Fibroblast of lung (primary cell): ENCODE measurements at regions not wholly inside any gene's neighbourhood (a gene's known extent, or its start where the extent isn't known, plus 50 kb on each side); places are given as distances from the start of the nearest gene placed in this dataset.

Experiments
- DNase-seq, 2 donors: peaks; one replicate each; pipeline versions ENCODE4 v3.0.0 to v3.0.0-alpha.2; 2010; ENCODE audit warnings: low read depth in 2 of 2
- H2AFZ ChIP-seq: 2 replicates; pipeline ENCODE4 v1.5.1; 2012; ENCODE audit warnings: low read length, control low read depth, inconsistent platforms
- H3K27ac ChIP-seq: 2 replicates; pipeline ENCODE4 v1.5.1; 2011; ENCODE audit warnings: low read length, control low read depth; ENCODE audit not compliant: insufficient read depth
- H3K27me3 ChIP-seq: 2 replicates; pipeline ENCODE4 v1.5.1; 2011; ENCODE audit warnings: mild to moderate bottlenecking, low read length; ENCODE audit not compliant: control insufficient read depth, insufficient read depth
- H3K36me3 ChIP-seq: 2 replicates; pipeline ENCODE4 v1.5.1; 2011; ENCODE audit warnings: low read length; ENCODE audit not compliant: control insufficient read depth, insufficient read depth
- H3K4me1 ChIP-seq: 2 replicates; pipeline ENCODE4 v1.5.1; 2011; ENCODE audit warnings: low read length; ENCODE audit not compliant: control insufficient read depth, insufficient read depth; ENCODE audit errors: extremely low read depth
- H3K4me2 ChIP-seq: 2 replicates; pipeline ENCODE4 v1.5.1; 2011; ENCODE audit warnings: low read length, control low read depth; ENCODE audit not compliant: insufficient read depth; ENCODE audit errors: extremely low read depth
- H3K4me3 ChIP-seq, 4 experiments: fragments of 200-600 bp in 1 of 4; sonication (generic) in 1 of 4; replicated peaks in 1 of 4; 2 replicates each; pipeline ENCODE4 v1.5.1; 2011 to 2016; ENCODE audit warnings: low read length in 4 of 4, low read depth in 3 of 4, mild to moderate bottlenecking in 3 of 4, control low read depth in 2 of 4, inconsistent platforms in 1 of 4, mixed read lengths in 1 of 4; ENCODE audit not compliant: insufficient read depth in 1 of 4; ENCODE audit errors: control extremely low read depth in 1 of 4
- H3K79me2 ChIP-seq: 2 replicates; pipeline ENCODE4 v1.5.1; 2012; ENCODE audit warnings: mild to moderate bottlenecking, low read length, inconsistent platforms; ENCODE audit not compliant: control insufficient read depth, insufficient read depth
- H3K9ac ChIP-seq: 2 replicates; pipeline ENCODE4 v1.5.1; 2011; ENCODE audit warnings: mild to moderate bottlenecking, low read length, control low read depth; ENCODE audit not compliant: insufficient read depth
- H3K9me3 ChIP-seq: 2 replicates; pipeline ENCODE4 v1.5.1; 2012; ENCODE audit warnings: low read depth, low read length; ENCODE audit not compliant: control insufficient read depth, insufficient read depth
- H4K20me1 ChIP-seq: 2 replicates; pipeline ENCODE4 v1.5.1; 2011; ENCODE audit warnings: low read length; ENCODE audit not compliant: control insufficient read depth, insufficient read depth; ENCODE audit errors: extremely low read depth
- EZH2 ChIP-seq: IDR thresholded peaks from 2 replicates; pipeline ENCODE4 v1.5.1; 2012; ENCODE audit warnings: low read length, control low read depth, mild to moderate bottlenecking; ENCODE audit errors: missing control alignments
- TF ChIP-seq, protein P1 (sequence below), 2 donors: IDR thresholded peaks in 1 of 2; conservative IDR thresholded peaks in 1 of 2; 1 replicate in 1 of 2; 2 replicates in 1 of 2; pipeline ENCODE4 v1.5.1; 2011 to 2012; ENCODE audit warnings: low read length in 2 of 2, control low read depth in 1 of 2, inconsistent platforms in 1 of 2, low read depth in 1 of 2, mild to moderate bottlenecking in 1 of 2

DNA sequence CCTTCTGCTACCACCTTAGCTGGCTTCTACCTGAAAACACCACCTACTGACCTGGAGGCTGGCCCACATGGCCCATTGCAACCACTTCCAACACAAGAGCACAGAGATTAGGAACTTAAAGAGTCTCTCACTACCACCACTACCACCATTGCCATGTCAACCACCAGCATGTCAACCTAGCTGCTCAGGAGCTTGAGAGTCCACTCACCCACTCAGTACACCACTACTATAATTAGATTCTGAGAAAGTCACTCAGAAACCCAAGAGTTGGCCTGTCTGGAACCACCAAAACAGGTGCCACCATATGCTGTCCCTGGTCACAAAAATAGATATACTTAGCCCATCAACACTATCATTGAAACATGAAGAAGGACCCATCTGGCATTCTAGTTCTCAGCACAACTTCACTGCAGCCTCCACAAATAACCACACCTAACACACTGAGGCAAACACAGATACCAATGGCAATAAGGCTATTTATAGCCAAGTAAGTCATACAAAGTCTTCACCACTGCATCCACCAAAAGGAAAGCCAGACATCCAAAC lies 806.7 kb upstream of the EPHA6 start:
- Histone ChIP-seq H3K79me2 (no peaks in the 10 kb centered on the region), H3K36me3 (no peaks in the 10 kb centered on the region), H2AFZ (no peak overlapping the region), H3K9ac (no peak overlapping the region), H4K20me1 (no peaks in the 10 kb centered on the region), H3K4me2 (no peak overlapping the region), H3K4me3 (no peak overlapping the region), H3K9me3 (no peaks in the 10 kb centered on the region), H3K27me3 (no peaks in the 10 kb centered on the region), H3K4me1 (no peaks in the 10 kb centered on the region), H3K27ac (no peak overlapping the region)
- DNase-seq, result no peak
- TF ChIP-seq EZH2, result no peak
- TF ChIP-seq, protein P1, sequence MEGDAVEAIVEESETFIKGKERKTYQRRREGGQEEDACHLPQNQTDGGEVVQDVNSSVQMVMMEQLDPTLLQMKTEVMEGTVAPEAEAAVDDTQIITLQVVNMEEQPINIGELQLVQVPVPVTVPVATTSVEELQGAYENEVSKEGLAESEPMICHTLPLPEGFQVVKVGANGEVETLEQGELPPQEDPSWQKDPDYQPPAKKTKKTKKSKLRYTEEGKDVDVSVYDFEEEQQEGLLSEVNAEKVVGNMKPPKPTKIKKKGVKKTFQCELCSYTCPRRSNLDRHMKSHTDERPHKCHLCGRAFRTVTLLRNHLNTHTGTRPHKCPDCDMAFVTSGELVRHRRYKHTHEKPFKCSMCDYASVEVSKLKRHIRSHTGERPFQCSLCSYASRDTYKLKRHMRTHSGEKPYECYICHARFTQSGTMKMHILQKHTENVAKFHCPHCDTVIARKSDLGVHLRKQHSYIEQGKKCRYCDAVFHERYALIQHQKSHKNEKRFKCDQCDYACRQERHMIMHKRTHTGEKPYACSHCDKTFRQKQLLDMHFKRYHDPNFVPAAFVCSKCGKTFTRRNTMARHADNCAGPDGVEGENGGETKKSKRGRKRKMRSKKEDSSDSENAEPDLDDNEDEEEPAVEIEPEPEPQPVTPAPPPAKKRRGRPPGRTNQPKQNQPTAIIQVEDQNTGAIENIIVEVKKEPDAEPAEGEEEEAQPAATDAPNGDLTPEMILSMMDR (conservative IDR thresholded peaks at IDR 0.05 in 1 of 2, IDR thresholded peaks at IDR 0.05 in 1 of 2; ENCODE audit: low read depth in 1 of 2, low read length in 2 of 2), result no peak

DNA sequence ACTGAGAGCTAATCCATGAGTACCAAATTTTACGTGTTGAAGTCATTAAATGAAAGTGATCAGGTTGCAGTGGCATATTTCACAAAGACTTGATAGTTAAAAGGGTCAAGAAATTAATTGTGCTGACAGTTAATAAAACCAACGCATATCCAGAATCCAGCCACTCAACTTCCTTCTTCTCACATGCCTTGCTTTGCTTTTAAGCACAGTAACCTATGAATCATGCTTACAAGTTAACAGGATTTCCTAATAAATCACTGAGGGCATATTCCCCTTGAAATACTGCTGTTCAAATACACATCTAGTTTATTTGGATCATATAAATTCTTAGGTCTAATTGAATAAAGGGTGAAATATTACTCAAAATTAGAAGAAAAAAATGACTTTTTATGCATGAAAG lies 801.5 kb upstream of the EPHA6 start:
- Histone ChIP-seq H3K27me3 (no peaks in the 10 kb centered on the region), H3K79me2 (no peaks in the 10 kb centered on the region), H2AFZ (no peak overlapping the region), H3K9me3 (no peaks in the 10 kb centered on the region), H4K20me1 (no peaks in the 10 kb centered on the region), H3K4me3 (no peak overlapping the region), H3K4me1 (no peaks in the 10 kb centered on the region), H3K4me2 (no peak overlapping the region), H3K36me3 (no peaks in the 10 kb centered on the region), H3K27ac (no peak overlapping the region), H3K9ac (no peak overlapping the region)
- TF ChIP-seq, protein P1 (conservative IDR thresholded peaks at IDR 0.05 in 1 of 2, IDR thresholded peaks at IDR 0.05 in 1 of 2; ENCODE audit: low read depth in 1 of 2, low read length in 2 of 2), result no peak
- TF ChIP-seq EZH2, result no peak
- no peak for DNase-seq

DNA sequence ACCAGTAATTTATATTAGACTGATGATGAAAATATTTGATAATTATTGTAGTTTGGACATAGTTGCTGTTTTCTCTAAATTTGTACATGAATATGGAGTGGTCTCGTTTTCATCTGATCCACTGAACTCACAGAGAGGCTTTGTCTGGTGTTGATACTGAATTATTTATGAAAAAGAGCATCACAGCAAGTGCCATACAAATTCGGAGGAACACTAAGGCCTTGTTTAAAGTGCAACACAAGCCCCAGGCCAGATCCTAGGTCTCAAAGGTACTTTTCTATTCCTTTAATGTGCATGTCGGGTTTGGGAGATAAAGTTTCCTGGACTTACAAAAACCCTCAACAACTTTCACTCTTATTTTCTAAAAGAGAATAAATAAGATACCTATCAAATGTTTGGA lies 796.8 kb upstream of the EPHA6 start:
- Histone ChIP-seq H3K4me1 (no peaks in the 10 kb centered on the region), H3K36me3 (no peaks in the 10 kb centered on the region), H3K27me3 (no peaks in the 10 kb centered on the region), H3K9me3 (no peaks in the 10 kb centered on the region), H2AFZ (no peak overlapping the region), H4K20me1 (no peaks in the 10 kb centered on the region), H3K79me2 (no peaks in the 10 kb centered on the region), H3K9ac (no peak overlapping the region), H3K4me2 (no peak overlapping the region), H3K4me3 (no peak overlapping the region), H3K27ac (no peak overlapping the region)
- no peak for DNase-seq
- TF ChIP-seq EZH2, result no peak
- TF ChIP-seq, protein P1 (conservative IDR thresholded peaks at IDR 0.05 in 1 of 2, IDR thresholded peaks at IDR 0.05 in 1 of 2; ENCODE audit: low read depth in 1 of 2, low read length in 2 of 2), result no peak
